GM12874 (cell line): ENCODE measurements at regions not wholly inside any gene's neighbourhood (a gene's known extent, or its start where the extent isn't known, plus 50 kb on each side); places are given as distances from the start of the nearest gene placed in this dataset.
A peak's percentile ranks its signal among the peaks of the same experiment; 100 is the strongest.

Source experiments
- TF ChIP-seq, protein P1 (sequence below): IDR thresholded peaks from 2 replicates; pipeline ENCODE4 v1.5.1; 2011; ENCODE audit warnings: low read depth, mild to moderate bottlenecking, control low read depth, low read length, moderate library complexity; ENCODE audit not compliant: insufficient read depth

DNA sequence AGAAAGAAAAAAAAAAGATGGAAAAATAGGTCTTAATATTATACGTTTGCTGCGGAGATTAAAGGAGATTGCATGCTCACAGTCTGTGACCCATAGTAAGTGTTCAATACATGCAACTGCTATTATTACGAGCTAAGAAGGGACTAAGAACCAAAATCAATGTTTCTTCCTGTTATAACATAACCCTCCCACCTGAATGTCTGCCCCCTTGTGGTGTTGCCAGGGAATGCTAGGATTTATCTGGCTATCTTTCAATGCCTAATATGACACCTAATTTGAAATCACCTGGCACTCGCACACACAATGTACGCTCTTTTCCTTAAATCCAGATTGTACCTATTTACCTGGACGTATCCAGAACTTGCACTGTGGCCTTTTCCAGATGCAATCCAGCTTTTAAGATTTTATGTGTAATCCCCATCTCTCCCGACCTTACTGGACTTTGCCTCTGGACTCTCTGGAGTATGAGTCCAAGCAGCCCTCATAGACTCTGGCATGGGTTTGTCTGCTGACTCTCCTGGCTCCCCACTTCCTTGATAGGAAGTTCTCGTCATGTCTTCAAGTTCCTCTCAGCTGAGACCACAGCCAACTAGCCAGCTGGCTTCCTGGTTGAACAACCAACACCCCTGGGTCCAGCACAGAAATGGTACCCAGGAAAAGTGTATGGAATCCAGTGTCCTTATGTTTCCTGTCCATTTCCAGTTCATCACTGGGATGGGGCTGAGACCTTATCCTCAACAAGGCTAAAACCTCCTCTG, 151.5 kb downstream of the CCDC34 start:
- TF ChIP-seq, protein P1, sequence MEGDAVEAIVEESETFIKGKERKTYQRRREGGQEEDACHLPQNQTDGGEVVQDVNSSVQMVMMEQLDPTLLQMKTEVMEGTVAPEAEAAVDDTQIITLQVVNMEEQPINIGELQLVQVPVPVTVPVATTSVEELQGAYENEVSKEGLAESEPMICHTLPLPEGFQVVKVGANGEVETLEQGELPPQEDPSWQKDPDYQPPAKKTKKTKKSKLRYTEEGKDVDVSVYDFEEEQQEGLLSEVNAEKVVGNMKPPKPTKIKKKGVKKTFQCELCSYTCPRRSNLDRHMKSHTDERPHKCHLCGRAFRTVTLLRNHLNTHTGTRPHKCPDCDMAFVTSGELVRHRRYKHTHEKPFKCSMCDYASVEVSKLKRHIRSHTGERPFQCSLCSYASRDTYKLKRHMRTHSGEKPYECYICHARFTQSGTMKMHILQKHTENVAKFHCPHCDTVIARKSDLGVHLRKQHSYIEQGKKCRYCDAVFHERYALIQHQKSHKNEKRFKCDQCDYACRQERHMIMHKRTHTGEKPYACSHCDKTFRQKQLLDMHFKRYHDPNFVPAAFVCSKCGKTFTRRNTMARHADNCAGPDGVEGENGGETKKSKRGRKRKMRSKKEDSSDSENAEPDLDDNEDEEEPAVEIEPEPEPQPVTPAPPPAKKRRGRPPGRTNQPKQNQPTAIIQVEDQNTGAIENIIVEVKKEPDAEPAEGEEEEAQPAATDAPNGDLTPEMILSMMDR = peak; percentile 44; the same call in 1 of the 2 replicates

DNA sequence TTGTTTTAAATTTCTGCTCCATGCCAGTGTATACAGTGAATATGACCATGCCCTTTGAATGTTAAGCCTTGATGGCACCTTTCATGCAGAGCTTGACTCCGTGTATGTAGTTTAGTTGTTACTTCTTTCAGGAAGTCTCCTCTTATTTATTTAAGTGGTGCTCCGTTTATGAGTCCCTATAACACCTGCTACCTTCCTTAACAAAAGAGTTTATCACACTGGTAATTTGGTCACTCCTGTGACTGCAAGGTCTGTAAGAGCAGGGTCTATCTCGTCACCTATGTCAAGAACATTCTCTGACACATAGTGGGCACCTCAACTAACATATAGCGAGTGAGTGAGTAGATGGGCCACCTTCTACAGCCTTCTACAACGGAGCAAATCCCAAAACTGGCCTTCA, 152.5 kb downstream of the CCDC34 start:
- TF ChIP-seq, protein P1 = no peak

DNA sequence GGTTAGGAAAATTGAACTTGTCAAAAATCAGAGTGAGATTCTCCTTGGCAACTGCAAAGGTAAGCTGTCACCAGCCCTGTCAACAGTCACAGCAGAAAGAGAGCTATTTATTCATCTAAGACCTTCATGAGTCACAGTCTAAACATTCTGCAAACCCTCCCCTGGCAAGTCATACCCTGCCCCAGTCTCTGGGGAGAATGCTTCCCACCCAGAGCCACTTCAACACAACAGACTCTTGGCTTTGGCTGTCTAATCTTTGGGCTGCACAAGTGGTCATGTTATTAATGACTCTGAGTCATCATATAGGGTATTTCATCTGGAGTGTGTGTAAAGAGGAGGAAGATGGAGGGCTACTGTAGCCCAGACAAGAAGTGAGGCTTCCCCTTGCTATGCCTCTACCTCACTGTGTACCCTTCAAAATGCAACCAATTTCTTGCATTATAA, 153.4 kb downstream of the CCDC34 start:
- TF ChIP-seq, protein P1 = no peak

DNA sequence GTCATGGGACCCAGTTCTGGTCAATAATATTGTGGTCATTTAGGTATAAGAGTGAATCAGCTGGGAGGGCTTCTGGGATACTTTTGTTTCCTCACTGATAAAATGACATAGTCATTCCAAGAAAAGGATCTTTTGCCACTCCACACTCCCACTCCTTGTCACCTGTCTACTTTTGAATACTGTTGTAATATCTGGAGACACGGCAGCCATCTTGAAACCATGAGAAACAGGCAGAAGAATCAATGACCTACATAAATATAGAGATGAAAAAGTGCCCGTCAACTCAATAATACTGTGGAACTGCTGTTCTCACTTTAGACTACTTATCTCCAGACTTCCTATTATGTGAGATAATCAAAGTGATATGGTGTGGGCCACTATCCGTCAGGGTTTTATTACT, 154.2 kb downstream of the CCDC34 start:
- TF ChIP-seq, protein P1 = no peak

DNA sequence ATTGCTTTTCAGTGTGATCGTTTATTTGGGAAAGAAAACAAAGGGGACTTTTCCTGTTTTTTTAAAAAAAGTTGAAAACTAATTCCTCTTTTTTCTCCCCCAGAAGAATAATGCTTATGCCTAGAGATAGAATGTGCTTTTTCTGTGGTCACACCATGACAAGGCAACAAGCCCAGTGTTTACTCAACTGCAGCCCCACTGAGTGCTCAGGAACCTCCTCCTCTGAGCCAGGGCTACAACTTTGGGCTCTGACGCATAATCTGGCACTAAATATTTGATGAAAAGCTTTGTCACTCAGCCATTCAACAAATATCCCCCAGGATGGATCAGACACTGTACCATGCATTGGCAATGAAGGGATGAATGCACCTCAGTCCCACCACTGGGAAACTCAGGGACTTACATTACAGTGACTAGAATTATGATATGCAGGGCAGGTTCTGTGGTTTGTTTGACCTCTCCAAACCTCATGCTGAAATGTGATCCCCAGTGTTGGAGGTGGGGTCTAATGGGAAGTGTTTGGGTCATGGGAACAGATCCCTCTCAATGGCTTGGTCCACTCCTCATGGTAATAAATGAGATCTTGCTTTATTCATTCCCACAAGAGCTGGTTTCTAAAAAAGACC, 155.9 kb downstream of the CCDC34 start:
- TF ChIP-seq, protein P1 = no peak

DNA sequence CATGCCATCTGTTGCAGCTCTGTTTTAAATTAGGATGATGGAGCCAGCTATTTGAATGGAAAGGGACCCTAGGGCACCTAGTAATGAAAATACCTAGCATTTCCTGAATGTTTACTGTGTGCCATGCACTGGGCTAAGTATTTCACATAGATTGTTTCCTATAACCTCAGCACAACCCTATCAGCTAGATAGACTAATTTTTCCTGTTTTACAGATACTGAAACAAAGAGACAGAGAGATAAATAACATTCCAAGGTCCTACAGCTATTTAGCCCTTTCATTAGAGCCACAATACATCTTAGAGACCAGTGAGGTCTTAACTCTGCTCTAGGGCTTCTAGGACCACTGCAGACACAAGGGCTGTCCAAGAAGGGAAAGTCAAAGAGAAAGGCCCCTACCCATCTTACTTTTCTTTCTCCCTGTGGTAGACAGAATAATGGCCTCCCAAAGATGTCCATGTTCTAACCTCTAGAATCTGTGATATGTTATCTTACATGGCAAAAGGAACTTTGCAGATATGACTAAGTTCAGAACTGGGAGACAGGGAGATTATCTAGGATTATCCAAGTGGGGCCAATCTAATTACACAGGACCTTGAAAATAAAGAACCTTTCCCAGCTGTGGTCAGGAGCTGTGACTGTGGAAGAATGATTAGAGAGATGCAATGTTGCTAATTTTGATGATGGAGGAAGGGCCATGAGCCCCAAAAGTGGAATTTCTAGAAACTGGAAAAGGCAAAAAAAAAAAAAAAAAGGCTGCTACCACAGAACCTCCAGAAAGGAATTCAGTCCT, 157.0 kb downstream of the CCDC34 start:
- TF ChIP-seq, protein P1 = no peak

DNA sequence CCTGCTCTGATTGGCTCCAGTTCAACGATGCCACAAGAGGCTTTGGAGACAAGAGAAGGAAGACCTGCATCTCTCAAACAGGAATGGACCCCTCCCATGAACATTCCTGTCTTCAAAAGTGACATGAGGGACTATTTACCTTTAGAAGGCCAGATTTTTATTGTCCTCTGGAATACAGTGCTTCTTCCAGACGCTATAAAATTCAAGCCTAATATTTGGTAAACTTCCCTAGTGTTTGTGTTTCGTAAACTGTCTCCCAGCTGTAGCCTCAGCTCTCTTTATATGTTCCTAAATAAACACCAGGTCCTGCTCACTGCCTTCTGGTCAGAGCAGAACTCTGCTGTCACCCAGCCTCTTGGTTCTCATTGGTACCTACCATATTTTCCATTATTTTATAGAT, 157.8 kb downstream of the CCDC34 start:
- TF ChIP-seq, protein P1 = no peak
